HepG2 (cell line): ENCODE measurements at regions not wholly inside any gene's neighbourhood (a gene's known extent, or its start where the extent isn't known, plus 50 kb on each side); places are given as distances from the start of the nearest gene placed in this dataset.

Source experiments
- BORCS8-MEF2B ChIP-seq: sonication (generic); formaldehyde crosslinking; IDR thresholded peaks from 2 replicates; pipeline ENCODE4 v1.8.0; 2022; ENCODE audit warnings: mild to moderate bottlenecking, missing genetic modification reagents
- JARID2 ChIP-seq: sonication (generic); formaldehyde crosslinking; IDR thresholded peaks from 2 replicates; pipeline ENCODE4 v1.8.1; 2023; ENCODE audit warnings: missing genetic modification reagents, inconsistent platforms; ENCODE audit not compliant: insufficient replicate concordance
- LRRFIP1 ChIP-seq: sonication (generic); formaldehyde crosslinking; conservative IDR thresholded peaks from 2 replicates; pipeline ENCODE4 v1.4.0; 2020; ENCODE audit warnings: missing genetic modification reagents
- PHF5A ChIP-seq: IDR thresholded peaks from one replicate; pipeline ENCODE4 v1.6.1; 2018; ENCODE audit warnings: low read depth, missing genetic modification reagents; ENCODE audit not compliant: unreplicated experiment
- SIX4 ChIP-seq: sonication (generic); formaldehyde crosslinking; IDR thresholded peaks from 2 replicates; pipeline ENCODE4 v1.4.0; 2020; ENCODE audit warnings: missing genetic modification reagents
- ZBTB49 ChIP-seq: sonication (generic); formaldehyde crosslinking; IDR thresholded peaks from 2 replicates; pipeline ENCODE4 v1.4.0; 2020; ENCODE audit warnings: missing genetic modification reagents, borderline replicate concordance
- ZFP1 ChIP-seq: IDR thresholded peaks from 2 replicates; pipeline ENCODE4 v1.6.1; 2016
- ZNF138 ChIP-seq: sonication (generic); formaldehyde crosslinking; IDR thresholded peaks from 2 replicates; pipeline ENCODE4 v1.5.0; 2020; ENCODE audit warnings: mild to moderate bottlenecking, low read depth, missing genetic modification reagents
- ZNF253 ChIP-seq: sonication (generic); formaldehyde crosslinking; IDR thresholded peaks from 2 replicates; pipeline ENCODE4 v1.8.0; 2022; ENCODE audit warnings: mild to moderate bottlenecking, missing genetic modification reagents, borderline replicate concordance
- ZNF709 ChIP-seq: sonication (generic); formaldehyde crosslinking; IDR thresholded peaks from 2 replicates; pipeline ENCODE4 v1.5.0; 2020; ENCODE audit warnings: mild to moderate bottlenecking, missing genetic modification reagents
- TF ChIP-seq, protein P1 (sequence below): sonication (generic); formaldehyde crosslinking; IDR thresholded peaks from 2 replicates; pipeline ENCODE4 v1.8.0; 2022; ENCODE audit warnings: missing genetic modification reagents, mild to moderate bottlenecking, borderline replicate concordance
- TF ChIP-seq, protein P2 (sequence below): sonication (generic); formaldehyde crosslinking; IDR thresholded peaks from 2 replicates; pipeline ENCODE4 v1.4.0; 2020; ENCODE audit warnings: mild to moderate bottlenecking, missing genetic modification reagents

DNA sequence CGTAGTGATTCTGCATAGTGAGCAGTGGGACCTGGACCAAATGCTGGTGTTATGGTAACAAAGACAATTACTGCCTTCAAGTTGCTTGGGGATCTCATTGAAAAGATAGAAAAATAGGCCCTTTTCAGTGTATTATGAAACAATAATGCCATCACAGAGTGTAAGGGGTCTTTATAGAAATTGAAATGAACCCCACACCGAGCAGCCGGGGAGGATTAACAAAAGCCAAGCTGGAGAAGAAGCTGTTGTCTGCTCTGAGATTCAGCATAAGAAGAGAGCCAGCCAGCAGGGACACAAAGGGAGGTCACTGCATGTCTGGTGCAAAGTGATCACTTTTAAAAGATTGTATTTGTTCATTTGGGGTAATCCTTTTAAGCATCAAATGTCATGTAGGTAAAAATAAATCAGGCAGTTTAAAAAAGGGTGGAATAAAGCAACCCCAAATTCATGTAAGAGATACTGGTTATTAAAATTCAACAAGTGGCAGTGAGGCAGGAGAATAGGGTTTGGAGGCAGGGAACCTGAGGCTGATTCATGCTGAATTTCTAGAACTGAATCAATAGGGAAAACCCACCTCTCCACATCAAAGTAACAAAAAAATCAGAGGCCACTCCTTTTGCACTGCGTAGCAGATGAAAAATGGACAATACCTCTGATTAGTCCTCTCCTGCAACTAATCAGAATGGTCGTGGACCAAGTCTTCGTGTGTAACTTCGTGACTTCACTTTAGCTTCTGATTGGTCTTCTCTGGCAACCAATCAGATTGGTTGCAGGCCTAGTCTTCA, 1548.3 kb upstream of the SLC10A2 start (continued):
- TF ChIP-seq, protein P1, sequence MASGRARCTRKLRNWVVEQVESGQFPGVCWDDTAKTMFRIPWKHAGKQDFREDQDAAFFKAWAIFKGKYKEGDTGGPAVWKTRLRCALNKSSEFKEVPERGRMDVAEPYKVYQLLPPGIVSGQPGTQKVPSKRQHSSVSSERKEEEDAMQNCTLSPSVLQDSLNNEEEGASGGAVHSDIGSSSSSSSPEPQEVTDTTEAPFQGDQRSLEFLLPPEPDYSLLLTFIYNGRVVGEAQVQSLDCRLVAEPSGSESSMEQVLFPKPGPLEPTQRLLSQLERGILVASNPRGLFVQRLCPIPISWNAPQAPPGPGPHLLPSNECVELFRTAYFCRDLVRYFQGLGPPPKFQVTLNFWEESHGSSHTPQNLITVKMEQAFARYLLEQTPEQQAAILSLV (CRISPR knock-in tag): no peak
- TF ChIP-seq, protein P2, sequence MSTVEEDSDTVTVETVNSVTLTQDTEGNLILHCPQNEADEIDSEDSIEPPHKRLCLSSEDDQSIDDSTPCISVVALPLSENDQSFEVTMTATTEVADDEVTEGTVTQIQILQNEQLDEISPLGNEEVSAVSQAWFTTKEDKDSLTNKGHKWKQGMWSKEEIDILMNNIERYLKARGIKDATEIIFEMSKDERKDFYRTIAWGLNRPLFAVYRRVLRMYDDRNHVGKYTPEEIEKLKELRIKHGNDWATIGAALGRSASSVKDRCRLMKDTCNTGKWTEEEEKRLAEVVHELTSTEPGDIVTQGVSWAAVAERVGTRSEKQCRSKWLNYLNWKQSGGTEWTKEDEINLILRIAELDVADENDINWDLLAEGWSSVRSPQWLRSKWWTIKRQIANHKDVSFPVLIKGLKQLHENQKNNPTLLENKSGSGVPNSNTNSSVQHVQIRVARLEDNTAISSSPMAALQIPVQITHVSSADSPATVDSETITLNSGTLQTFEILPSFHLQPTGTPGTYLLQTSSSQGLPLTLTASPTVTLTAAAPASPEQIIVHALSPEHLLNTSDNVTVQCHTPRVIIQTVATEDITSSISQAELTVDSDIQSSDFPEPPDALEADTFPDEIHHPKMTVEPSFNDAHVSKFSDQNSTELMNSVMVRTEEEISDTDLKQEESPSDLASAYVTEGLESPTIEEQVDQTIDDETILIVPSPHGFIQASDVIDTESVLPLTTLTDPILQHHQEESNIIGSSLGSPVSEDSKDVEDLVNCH (CRISPR knock-in tag): no peak
- TF ChIP-seq LRRFIP1 (no peak), JARID2 (CRISPR knock-in tag) (no peak), BORCS8-MEF2B (CRISPR knock-in tag) (no peak), ZNF709 (CRISPR knock-in tag) (no peak), ZBTB49 (no peak), PHF5A (CRISPR knock-in tag) (no peak), ZFP1 (no peak), SIX4 (CRISPR knock-in tag) (no peak), ZNF138 (CRISPR knock-in tag) (no peak), ZNF253 (no peak)
